Stimulated activated CD4-positive, alpha-beta T cell treated with anti-CD3 and anti-CD28 coated beads, Interleukin-1b, Interleukin-23, amount 100 ng/mL, for 48 hours (primary cell): ENCODE measurements at regions not wholly inside any gene's neighbourhood (a gene's known extent, or its start where the extent isn't known, plus 50 kb on each side); places are given as distances from the start of the nearest gene placed in this dataset.

Source experiments
- DNase-seq: peaks from one replicate; pipeline ENCODE4 v3.0.0-alpha.2; 2020

DNA sequence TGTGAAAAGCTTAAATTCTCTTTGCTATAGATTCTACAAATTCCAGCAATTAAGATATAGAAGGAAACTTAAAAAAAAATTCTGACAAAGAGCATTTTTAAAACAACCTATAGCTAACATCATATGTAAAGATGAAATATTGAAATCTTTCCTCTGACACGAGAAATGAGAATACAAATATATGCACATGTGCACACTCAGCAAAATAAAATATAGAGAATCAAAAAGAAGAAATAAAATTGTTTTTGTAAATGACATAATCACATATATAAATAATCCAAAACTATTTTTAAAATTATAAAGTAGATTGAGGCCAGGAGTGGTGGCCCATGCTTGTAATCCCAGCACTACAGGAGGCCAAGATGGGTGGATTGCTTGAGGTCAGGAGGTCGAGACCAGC lies 265.1 kb downstream of the IRX2 start:
- no peak for DNase-seq

DNA sequence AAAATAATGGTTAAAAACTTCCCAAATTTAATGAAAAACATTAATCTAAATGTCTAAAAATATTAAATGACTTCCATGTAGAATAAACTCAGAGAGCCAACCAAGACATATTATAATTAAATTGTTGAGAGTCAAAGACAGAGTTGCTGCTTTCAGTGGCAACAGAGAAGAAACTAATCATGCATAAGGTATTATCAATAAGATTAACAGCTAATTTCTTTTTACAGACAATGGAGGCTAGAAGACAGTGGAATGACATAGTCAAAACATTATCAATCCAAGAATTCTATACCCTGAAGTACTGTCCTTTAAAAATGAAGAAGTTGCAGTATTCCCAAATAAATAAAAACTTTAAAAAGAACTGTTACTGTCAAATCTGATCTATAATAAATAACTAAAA lies 268.7 kb downstream of the IRX2 start:
- no peak for DNase-seq

DNA sequence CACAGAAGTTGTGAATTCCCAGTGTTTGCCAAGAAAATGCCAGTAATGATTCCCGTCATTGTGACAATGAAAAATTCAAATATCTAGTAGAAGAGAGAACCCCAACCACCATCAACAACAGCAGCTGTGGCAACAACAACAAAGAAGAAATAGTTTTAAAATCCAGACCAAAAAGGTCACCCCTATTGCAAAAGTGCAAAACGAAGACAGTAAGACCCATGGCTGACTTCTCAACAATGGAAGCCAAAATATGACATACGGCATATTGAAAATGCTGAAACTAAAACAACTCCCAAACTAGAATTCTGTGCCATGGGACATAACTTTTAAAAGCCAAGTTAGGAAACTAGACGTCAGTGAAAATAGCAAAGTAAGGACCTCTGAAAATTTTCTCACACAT lies 270.6 kb downstream of the IRX2 start:
- DNase-seq = no peak

DNA sequence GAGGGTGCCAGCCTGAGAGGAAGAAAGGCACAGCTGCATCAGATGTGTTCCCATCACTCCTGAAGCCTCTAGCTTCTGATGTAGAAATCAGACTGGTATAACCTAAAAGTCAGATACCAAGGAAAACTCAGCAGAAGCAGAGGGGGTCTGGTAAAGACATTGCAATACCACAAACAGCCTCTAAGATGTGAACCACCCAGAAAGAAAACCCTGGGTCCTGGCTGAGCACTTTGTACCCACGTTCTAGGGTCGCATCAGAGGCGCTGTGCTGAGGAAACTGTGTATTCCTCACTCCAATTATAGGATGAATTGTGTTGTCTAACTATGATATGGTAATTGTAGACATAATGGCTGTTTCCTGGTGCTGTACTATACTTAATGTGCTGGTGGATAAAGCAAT lies 275.6 kb downstream of the IRX2 start:
- DNase-seq = no peak

DNA sequence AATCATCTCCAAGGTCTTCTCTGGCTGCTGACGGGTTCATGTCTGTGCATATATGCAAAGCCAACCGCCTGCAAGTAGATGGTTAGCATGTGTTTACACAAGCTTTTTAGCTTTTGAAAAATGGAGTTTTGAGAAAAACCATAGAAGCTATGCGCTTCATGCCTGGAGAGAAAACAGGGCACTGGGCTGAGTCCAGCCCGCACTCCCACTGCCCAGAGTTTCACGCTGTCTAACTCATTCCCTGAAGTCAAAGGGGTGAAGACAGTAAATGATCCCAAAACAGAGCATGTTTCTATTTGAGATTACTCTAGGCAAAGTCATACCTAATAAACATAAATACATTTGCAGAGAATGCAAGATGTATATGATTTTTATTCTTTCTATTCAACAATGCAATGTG lies 278.8 kb downstream of the IRX2 start:
- no peak for DNase-seq

DNA sequence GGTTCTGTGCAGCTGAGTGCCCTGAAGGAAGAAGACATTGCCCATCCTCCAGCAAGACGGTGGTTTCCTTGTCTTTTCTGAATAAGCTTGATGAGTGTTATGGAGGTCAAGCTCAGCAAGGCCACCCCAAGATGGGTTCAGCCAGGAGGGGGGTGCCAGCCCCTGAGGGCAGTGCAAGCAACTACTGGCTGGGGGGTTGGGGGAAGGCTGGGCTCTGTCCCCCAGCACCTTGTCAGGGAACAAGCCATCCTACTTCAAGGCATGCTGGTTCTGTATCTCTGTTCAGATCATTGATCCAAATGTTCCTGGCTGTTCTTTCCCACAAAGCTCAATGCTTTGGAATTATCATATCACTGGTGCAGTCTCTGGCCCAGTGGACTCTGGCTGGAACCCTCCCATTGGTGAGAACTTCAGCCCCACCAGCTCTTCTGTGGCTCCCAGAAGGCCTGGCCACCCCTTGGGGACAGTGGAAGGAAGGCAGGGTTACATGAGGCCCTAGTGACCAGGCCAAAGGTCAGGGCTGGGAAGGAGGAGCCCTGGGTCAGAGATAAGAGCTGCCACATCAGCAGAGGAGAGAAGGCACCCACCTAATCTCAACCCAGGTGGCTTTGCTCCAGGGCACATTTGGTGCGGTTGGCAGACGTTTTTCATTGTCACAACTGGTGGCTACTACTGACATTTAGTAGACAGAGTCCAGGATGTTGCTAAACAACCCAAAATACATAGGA lies 280.2 kb downstream of the IRX2 start:
- DNase-seq = no peak

DNA sequence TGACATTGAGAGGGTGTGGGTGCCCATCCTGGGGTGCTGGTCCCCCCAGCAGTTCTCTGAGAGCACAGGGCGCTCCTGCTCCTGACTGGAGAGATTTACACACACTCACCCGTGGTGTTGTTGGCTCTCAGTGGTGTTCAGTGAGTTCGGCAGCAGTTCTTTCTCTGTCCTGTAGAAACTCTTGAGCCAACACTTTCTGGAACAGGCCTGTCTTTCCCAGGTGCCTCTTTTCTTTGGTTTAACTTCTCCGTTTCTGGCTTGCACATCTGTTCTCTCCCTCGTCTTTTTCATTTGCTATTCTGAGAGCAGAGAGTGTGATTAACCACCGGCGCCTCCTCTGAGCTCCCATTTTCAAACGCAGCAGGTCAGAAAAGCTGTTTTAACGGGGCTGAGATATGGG lies 284.5 kb downstream of the IRX2 start:
- DNase-seq = no peak

DNA sequence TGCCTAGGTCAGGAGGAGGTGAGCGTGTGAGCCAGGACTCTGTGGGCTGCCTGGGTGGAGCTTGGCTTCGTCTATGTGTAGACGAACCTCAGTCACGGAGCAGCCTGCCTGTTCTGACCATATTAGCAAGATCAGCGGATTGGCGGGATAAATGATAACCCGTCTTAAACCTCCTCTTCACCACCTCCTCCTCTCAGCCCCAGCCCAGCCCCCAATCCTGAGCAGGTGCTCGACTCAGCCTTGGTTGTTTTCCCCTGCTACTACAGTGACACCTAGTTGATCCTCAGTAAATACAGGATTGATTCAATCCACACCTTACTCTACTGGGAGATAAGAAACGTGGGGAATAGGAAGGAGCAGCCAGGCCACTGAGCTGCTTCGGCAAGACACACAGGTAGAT lies 286.1 kb downstream of the IRX2 start:
- DNase-seq = no peak

DNA sequence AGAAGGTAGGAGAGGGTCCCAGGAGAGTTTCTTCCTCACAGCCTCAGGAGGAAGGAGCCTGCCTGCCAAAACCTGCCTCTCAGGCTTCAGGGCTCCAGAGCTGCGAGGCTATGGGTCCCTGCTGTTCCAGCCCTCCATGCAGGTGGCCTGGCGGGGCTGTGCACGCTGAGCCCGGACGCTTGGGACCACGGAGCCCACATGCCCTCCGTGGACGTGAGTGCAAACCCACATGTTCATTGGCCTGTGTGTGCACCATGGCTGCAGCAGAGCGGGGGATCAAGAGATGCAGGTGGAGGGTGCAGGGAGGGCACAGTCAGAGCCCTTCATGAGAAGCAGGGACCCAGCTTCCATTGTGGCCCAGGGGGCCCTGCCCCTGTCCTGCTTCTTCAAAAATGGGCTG lies 287.3 kb downstream of the IRX2 start:
- no peak for DNase-seq

DNA sequence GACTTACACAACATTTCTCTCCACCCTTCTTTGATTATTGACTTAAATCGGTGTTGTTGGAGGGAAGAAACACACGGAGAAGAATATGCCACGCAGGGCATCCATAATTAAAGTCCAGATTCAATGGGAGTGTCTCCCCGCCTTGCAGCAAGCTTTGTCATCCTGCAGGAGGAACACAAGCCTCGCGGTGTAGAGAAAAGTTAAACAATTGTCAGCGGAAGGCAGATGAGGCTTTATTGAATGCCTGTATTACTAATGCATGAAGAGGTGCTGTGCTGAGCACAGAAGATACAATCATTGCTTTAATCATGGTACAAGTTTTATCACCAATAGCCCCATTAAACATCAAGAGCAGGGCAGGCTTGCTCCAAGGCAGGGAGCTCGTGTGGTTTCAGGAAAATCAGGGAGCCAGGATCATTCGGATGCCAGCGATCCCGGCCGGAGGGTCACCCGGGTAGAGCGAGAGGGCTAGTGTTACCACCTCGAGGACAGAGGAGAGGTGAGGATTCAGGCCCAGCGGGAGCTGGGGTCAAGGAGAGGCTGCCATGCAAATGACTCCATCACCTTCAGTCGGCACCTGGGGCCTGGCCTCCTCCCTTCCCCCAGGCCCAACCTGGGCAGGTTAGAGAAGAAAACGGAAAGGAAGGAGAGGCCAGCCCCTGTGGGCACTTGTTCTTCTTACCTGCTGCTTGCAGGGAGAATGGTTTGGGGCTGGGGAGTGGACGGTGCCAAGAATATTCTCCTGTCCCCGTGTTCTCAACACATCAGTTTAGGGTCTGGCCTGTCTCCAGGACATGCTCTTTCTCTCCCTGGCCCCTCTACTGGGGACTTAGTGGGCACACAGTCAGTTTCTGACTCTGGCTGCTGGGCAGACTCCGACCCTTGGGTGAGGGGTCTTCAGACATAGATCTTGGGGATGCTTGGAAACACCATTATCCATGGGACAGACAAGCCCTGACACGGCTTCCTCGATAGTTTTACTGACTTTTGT lies 289.5 kb downstream of the IRX2 start:
- no peak for DNase-seq

DNA sequence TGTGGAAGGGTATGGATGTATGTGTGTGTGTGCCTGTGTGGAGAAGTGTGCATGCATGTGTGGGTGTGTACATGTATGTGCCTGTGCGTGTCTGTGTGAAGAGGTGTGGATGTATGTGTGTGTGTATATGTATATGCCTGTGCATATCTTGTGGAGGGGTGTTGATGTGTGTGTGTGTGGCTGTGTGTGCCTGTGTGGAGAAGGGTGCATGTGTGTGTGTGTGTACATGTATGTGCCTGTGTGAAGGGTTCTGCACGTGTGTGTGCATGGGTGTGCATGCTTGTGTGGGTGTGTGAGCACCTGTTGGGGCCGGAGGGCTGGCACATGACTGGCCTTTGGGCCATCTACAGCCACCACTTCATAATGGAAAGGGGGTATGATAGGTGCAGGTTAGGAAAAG lies 291.4 kb downstream of the IRX2 start:
- DNase-seq = no peak

DNA sequence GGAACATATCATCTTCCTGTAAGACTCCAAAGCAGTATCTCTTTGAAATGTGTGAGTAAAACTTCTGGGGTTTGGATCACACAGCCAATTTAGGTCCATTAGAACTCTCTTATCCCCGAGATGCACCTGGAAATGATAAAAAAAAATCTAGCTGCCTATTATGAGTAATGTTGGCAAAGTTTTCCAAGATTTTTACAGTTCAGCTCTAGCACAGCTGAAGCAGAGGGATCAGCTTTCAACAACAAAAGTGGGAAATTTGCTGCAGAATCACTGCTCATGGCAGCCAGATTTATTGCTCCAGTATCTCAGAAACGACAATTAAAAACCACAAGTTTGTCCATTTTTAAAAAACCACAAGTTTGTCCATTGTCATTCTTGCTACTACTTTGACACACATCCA lies 292.2 kb downstream of the IRX2 start:
- DNase-seq = no peak

DNA sequence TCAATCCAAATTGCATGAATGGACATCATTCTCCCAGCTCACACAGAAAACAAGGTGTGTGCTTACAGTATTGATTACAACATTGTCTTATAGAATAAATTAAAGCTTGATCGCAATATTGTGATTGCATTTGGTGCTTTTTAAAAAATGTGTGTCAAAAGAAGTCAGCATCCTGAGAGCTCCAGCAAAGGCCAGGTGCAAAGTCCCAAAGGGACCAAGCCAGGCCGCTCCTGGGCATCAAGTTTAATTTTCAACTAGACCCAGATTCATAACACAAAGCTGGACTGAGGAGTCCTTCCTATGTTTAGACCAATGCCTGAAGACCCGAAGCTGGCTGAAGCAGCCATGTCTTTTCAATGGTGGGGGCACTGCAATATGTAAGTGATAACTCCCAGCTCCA lies 295.6 kb downstream of the IRX2 start:
- no peak for DNase-seq

DNA sequence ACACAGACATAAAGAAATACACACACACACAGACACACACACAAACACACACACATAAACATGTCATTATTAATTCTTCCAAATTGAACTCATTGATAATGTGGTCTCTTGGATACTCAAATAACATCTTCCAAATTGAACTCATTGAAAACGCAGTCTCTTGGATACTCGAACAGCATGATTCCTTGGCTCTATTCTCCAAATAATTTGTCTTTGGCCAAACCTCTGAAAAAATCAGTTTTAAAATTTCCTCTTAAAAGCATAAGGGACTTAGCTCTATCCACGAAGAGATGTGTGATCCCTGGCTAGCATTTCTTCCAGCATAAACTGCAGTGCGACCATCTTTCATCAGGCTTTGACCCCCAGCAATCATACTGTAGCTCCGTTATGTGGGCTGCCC lies 296.6 kb downstream of the IRX2 start:
- no peak for DNase-seq

DNA sequence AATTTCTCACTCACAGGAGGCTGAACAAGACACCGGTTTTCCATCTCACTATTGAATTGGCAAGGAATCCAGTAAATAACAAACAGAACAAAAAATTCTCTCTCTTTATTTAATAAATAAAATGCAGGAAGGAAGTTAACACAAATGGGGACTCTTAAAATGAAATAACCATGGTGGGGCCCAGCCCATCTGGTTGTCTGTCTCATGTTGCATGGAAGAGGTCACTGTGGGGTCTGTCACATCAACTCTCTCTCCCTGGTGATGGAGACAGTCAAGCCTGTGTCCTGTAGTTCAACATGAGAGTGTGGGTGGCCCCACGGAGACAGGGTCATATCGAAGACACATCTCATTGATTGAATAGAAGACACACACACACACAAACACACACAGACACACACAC lies 297.7 kb downstream of the IRX2 start:
- no peak for DNase-seq

DNA sequence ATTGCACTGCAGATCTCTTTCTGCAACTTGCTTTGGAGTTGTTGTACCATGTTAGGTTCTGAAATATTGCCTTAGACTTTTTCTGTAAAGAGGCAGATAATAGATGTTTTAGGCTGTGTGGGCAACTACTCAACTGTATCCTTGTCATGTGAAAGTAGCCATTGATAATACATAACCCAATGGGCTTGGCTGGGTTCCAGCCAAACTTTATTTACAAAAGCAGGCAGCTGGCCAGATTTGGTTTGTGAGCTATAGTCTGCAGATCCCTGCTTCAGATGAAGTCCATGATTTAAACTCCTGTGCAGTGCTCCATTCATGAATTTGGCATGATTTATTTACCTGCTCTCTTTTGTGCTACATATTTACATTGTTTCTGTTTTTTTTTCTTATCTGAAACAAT lies 300.4 kb downstream of the IRX2 start:
- no peak for DNase-seq

DNA sequence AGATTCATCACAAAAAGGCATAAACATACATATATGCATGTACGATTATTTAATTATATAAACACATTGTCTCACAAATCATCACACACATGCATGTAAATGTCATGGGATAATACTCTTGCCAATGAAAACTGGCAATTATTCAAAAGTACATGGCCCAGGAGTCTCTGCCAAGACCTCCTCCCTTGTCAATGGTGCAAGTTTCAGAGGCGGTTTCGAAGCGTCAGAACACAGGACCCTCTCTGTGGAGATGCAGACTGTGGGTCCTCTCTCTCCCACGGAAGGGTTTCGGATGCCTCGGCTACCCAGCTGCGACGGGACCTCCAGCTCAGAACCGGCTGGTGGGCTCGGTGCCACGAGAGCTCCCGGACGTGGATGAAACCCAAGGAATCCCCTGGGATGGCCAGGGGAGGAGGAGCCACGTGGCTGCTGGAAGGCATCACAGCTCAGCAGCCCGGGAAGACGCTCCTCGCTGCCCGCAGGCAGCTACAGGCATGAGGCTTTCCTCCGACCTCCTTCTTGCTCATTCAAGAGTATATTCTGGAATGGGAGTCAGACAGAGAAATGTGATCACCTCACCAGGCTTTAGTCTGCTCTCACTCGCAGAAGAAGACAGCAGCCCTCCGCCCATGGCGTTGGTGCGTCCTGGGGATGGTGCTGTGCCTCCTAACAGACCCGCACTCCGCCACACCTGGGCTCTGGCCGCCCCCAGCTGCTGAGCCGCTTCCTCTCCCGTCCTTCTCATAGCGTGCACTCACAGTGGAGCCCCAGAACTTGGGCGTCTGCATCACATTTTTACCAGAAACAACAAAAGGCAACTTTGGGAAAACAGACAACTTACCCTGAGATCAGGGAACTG lies 308.8 kb downstream of the IRX2 start:
- no peak for DNase-seq

DNA sequence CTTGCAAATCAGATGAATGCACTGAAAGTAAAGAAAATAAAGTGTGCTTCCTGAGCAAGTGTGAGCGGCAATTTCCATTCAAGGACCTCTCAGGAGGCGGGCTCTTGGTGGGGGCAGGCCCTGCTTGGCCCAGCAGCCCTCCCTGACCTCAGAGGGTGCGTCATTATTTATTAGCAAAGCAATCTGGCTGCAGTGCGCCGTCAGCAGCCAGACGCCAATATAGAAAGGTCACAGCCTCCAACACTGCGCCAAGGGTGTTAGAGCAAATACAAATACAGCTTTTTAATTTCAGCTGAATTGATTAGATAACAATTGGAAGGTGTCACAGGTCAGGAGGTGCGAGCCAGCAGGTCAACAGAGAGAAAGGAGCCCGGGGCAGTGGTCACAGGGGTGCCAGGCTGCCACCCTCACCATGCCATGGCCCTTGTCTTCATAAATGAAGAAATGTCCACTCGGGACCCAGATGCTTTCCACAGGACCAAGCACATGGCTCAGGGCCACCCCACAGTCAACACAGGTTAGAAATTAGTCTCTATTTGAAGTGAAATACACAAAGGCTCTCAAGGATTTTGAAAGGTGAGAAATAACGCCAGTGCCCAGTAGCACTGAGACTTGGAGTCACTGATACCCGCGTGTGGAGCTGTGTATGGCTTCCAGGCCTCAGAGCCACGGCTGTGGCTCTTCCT lies 309.8 kb downstream of the IRX2 start:
- DNase-seq = no peak

DNA sequence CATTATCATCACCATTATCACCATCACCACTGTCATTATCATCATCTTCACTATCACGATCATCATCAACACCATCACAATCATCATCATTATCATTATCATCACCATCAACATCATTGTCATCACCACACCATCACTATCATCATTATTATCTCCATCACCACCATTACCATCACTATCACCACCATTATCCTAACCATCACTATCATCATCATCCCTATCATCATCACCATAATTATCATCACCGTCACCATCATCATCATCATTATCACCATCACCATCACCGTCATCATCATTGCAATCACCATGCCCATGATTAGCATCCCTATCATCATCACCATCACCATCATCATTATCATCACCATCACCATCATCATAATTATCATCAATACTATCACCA lies 311.9 kb downstream of the IRX2 start:
- DNase-seq = no peak

DNA sequence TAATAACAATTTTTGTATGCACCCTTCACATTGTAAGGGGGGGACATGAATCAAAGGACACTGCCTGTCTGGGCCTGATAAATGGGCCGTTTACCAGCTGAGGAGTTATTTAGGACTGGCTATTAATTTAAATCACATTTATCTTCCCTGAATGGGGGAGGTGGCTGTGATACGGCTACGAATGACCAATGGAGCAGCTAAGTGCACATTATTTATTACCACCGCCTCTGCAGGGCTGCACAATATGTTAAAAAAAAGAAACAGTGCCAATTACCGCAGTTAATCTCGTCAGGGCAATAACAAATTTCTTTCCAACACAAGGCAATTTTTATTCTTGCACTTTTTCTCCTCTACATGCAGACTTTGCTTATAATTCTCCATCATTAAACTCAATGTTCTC lies 318.4 kb downstream of the IRX2 start:
- DNase-seq = no peak

DNA sequence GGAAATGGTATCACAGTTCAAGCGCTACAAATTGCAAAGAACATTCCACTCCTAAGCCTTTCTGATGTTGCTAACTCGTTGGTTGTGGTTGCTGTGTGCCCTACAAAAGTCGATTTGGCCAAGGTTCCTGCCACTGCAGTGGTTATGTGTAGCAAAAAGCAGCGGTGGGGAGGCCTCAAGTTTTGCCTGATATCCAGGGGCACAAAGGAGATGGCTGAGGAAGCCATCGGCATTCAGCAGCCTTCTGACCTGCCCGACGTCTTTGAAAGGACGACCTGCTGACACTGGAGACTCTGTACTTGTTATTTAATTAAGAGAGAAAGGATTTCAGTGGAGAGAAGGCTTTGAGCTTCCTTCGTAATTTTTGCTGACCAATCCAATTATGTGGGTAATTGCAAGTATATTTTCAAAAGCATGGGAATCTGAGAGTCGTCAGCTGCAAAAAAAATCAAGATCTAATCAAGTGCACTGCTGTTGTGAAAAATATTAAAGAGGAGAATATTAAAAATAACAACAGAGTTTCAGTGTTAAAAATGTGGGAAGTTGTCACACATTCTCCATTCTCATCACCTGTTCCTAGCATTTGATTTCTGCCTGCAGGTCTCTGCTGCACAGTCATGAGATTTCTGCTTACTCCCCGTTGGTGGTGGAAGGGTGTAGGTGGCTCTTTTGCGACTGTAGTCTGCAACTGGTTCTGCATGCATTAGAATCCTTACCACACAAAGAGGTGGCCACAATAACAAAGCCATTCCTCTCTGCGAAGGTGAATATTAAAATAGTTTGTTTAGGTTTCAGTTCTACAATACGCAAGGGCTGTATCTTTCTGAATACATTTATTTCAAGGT lies 319.2 kb downstream of the IRX2 start:
- no peak for DNase-seq

DNA sequence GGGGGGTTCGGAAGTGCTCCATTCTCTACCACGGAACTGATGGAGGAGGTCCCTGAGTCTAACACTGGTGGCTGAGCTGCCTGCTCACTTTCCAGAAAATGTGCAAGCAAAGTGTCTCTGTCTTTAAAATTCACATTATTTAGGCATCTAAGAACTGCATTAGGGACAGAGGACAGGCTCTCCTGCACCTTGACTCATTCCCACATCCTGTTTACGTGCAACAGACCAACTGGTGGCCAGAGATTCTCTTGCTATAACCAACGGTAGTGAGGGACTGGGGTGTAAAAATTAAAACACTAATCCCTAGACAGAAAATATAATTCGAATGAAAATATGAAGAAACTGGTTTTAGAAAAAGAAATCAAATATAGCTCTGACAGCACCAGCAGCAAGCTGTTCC lies 320.9 kb downstream of the IRX2 start:
- DNase-seq = no peak
